Stomach smooth muscle (tissue), 2 donors: ENCODE measurements at regions not wholly inside any gene's neighbourhood (a gene's known extent, or its start where the extent isn't known, plus 50 kb on each side); places are given as distances from the start of the nearest gene placed in this dataset.

ENCODE experiments used
- H3K27ac ChIP-seq: one replicate; pipeline ENCODE4 v1.7.0; 2013; ENCODE audit warnings: mild to moderate bottlenecking, low read length, inconsistent platforms
- H3K27me3 ChIP-seq, 2 donors: one replicate each; pipeline ENCODE4 v1.7.0; 2013; ENCODE audit warnings: low read length in 2 of 2; ENCODE audit not compliant: insufficient read depth in 2 of 2, control insufficient read depth in 1 of 2
- H3K36me3 ChIP-seq, 2 donors: one replicate each; pipeline ENCODE4 v1.7.0; 2013; ENCODE audit warnings: low read length in 2 of 2; ENCODE audit not compliant: control insufficient read depth in 2 of 2, insufficient read depth in 2 of 2
- H3K4me1 ChIP-seq: one replicate; pipeline ENCODE4 v1.7.0; 2013; ENCODE audit warnings: low read length; ENCODE audit not compliant: control insufficient read depth, insufficient read depth
- H3K4me3 ChIP-seq, 2 donors: one replicate each; pipeline ENCODE4 v1.7.0; 2013; ENCODE audit warnings: low read length in 2 of 2
- H3K9ac ChIP-seq, 2 donors: one replicate each; pipeline ENCODE4 v1.7.0; 2013; ENCODE audit warnings: low read length in 2 of 2, mild to moderate bottlenecking in 1 of 2
- H3K9me3 ChIP-seq, 2 donors: one replicate each; pipeline ENCODE4 v1.7.0; 2013; ENCODE audit warnings: low read length in 2 of 2; ENCODE audit not compliant: control insufficient read depth in 2 of 2
- donor health status: healthy.
- donor health status: Pancreatic carcinoma.

GRCh38 chr10:59107147-59107546 lies 69.3 kb upstream of the PHYHIPL start:
- no peak overlapping the region for H3K9ac ChIP-seq
- no peak overlapping the region for H3K27ac ChIP-seq

DNA sequence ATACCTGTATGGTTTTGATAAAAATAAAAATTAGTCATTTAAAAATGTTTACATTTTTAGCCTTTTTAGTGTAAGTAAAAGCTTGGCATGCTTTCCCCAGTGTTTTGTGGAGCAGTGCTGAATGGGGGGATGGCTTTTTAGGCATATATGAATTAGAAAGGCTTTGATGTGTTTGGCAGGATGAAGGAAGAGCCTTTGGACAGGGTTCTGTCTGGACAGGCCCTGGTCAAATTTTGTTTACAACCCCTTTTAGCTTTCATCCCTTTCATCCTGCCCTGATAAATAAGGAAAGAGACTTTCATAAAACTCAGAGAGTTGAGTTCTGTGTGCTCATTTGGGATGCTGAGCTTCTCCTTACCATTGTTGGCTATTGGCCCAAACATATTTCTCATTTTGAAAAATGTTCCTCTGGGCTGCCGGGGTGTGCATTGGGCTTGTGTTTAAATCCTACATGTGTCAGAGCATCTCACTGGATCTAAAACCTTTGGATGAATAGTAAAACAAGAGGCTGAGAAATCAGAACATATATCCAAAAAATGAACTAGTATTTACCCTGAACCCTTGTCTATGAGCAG lies 68.1 kb upstream of the PHYHIPL start:
- H3K9ac ChIP-seq = no peak overlapping the region
- no peaks in the 10 kb centered on the region for H3K4me1 ChIP-seq
- no peaks in the 10 kb centered on the region for H3K9me3 ChIP-seq
- H3K27ac ChIP-seq = no peak overlapping the region
- no peaks in the 10 kb centered on the region for H3K36me3 ChIP-seq
- no peaks in the 10 kb centered on the region for H3K27me3 ChIP-seq
- no peak overlapping the region for H3K4me3 ChIP-seq

More at GRCh38 chr10:59107147-59107546, 69.3 kb upstream of the PHYHIPL start:
- H3K27me3 ChIP-seq = no peaks in the 10 kb centered on the region
- no peaks in the 10 kb centered on the region for H3K9me3 ChIP-seq
- no peaks in the 10 kb centered on the region for H3K36me3 ChIP-seq
- H3K4me3 ChIP-seq = no peak overlapping the region
- H3K4me1 ChIP-seq = no peaks in the 10 kb centered on the region

- H3K4me3 ChIP-seq = no peak overlapping the region
- no peaks in the 10 kb centered on the region for H3K36me3 ChIP-seq
- no peak overlapping the region for H3K27ac ChIP-seq
- H3K9ac ChIP-seq = no peak overlapping the region
- H3K9me3 ChIP-seq = no peaks in the 10 kb centered on the region
- no peaks in the 10 kb centered on the region for H3K4me1 ChIP-seq
- no peaks in the 10 kb centered on the region for H3K27me3 ChIP-seq
Observed at GRCh38 chr10:59108886-59109288, 67.6 kb upstream of the PHYHIPL start.

GRCh38 chr10:59109826-59110225 lies 66.6 kb upstream of the PHYHIPL start:
- no peaks in the 10 kb centered on the region for H3K36me3 ChIP-seq
- H3K4me3 ChIP-seq = no peak overlapping the region
- no peak overlapping the region for H3K27ac ChIP-seq
- H3K4me1 ChIP-seq = no peaks in the 10 kb centered on the region
- H3K9ac ChIP-seq = no peak overlapping the region
- H3K27me3 ChIP-seq = no peaks in the 10 kb centered on the region
- no peaks in the 10 kb centered on the region for H3K9me3 ChIP-seq

DNA sequence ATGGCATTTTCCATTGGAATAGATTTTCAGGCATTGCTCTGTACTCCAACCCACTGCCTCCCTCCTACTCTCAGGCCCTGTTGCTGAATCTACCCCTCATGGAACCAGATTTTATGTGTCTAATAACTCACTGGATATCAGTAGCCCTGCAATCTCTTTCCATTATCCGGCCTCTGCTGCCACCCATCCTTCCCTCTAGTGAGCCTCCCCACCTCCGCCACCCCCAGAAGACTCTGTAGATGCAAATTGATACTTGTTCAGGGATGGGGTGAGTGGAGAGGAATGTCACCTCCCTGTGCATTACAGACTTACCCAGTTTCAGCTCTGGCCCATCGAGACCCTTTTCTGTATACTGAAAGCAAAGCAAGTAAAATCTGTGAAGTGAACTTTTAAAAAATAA lies 52.3 kb upstream of the PHYHIPL start:
- H3K9ac ChIP-seq = no peak overlapping the region
- H3K9me3 ChIP-seq = no peaks in the 10 kb centered on the region
- no peaks in the 10 kb centered on the region for H3K27me3 ChIP-seq
- H3K4me1 ChIP-seq = no peaks in the 10 kb centered on the region
- no peak overlapping the region for H3K4me3 ChIP-seq
- H3K36me3 ChIP-seq = no peaks in the 10 kb centered on the region
- H3K27ac ChIP-seq = no peak overlapping the region

DNA sequence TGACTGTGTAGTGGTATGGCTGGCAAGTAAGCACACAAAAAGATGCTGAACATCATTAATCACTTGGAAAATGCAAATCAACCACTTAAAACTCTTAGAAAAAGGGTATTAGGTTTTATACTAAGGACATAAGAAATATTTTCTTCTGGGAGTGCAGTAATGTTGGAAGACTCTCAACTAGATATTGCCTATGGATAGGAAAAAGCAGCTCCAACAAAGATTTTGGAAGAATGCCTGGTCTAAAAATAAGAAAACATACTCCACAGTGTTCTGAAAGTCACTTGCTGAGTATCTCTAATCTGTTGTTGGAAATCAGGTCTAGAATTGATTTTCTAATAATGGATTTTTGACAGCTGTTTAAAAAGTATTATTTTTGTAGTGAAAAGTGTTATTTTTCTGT lies 50.8 kb upstream of the PHYHIPL start:
- Histone ChIP-seq H3K36me3 (no peaks in the 10 kb centered on the region), H3K9me3 (no peaks in the 10 kb centered on the region), H3K27ac (no peak overlapping the region), H3K4me3 (no peak overlapping the region), H3K4me1 (no peaks in the 10 kb centered on the region), H3K9ac (no peak overlapping the region), H3K27me3 (no peaks in the 10 kb centered on the region)

DNA sequence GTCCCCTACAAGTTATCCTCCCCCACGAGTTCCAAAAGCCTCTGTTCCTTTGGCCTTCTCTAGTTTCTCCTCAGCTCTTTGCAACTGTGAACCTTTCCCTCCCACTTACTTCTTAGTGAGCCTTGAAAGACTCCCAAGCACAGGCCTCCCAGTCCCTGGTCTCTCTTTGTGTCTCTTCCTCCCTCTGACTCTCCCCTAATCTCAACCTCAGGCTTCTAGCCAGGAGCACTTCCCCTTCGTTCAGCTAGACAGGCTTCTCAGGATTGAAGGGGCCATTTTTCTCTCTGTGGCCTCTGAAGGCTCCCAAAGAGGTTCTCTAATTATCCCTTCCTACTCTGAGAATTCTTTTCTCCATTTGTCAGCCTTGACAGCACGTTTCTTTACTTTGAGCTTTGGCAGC lies 50.2 kb upstream of the PHYHIPL start:
- no peak overlapping the region for H3K4me3 ChIP-seq
- H3K27ac ChIP-seq = no peak overlapping the region
- no peaks in the 10 kb centered on the region for H3K9me3 ChIP-seq
- H3K9ac ChIP-seq = no peak overlapping the region
- no peaks in the 10 kb centered on the region for H3K36me3 ChIP-seq
- H3K4me1 ChIP-seq = no peaks in the 10 kb centered on the region
- H3K27me3 ChIP-seq = no peaks in the 10 kb centered on the region
